ENCODE measurements at regions not wholly inside any gene's neighbourhood (a gene's known extent, or its start where the extent isn't known, plus 50 kb on each side); places are given as distances from the start of the nearest gene placed in this dataset.

DNA sequence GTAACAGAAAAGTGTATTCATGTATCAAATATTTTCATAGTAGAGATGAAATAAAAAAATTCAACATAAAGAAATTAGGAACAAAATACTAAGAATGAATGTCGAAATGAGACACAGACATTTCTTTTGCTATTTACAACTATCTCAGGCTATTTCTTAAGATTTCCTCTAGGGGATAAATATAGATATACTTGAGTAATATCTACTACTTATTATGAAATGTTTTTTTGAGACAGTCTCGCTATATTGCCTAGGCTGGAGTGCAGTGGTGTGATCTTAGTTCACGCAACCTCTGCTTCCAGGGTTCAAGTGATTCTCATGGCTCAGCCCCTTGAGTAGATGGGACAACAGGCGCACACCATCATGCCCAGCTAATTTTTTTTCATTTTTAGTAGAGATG lies 326.1 kb downstream of the RNF144A start:
- DNase-seq, result no peak
- Histone ChIP-seq H3K27ac (ENCODE audit: low read length) (no peak overlapping the region), H3K4me3 (ENCODE audit: low read length) (no peak overlapping the region), H3K36me3 (ENCODE audit: control insufficient read depth, insufficient read depth, low read length) (no peaks in the 10 kb centered on the region), H3K9me3 (replicated peaks; ENCODE audit: control insufficient read depth, low read depth, low read length) (no peaks in the 10 kb centered on the region), H3K4me1 (ENCODE audit: control insufficient read depth, insufficient read depth, low read length) (no peaks in the 10 kb centered on the region), H3K27me3 (ENCODE audit: control insufficient read depth, insufficient read depth, low read length) (no peaks in the 10 kb centered on the region)
- no CpG with 5 or more reads among the region's 4 CpGs for WGBS (ENCODE audit: insufficient coverage)

- DNase-seq, result no peak
These were observed 339.2 kb downstream of the RNF144A start for GRCh38 chr2:7256377-7256776.

DNA sequence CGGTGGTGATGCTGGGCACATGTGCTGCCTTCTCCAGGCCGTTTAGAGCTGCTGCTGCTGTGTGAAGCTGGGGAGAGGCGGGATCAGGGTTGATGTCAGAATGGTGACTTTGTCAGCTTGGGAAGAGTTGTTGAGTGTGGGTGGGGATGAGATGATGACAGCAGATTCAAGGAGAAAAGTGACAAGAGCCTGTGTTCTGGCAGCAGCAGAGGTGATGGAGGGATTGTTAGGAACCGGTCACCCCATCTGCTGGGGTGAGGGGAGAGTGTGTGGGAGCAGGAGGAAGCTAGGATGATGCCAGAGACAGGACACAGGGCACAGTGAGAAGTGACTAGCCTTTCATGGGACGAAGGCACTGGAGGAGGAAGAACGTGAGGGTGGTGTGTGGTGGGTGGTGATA lies 345.5 kb downstream of the RNF144A start:
- H3K27ac ChIP-seq (ENCODE audit: low read length), result no peak overlapping the region
- no peak overlapping the region for H3K4me3 ChIP-seq (ENCODE audit: low read length)
- 66% methylated on average over 5 of the region's 6 CpGs for WGBS (ENCODE audit: insufficient coverage)
- no peaks in the 10 kb centered on the region for H3K9me3 ChIP-seq (replicated peaks; ENCODE audit: control insufficient read depth, low read depth, low read length)
- no peaks in the 10 kb centered on the region for H3K27me3 ChIP-seq (ENCODE audit: control insufficient read depth, insufficient read depth, low read length)
- no peaks in the 10 kb centered on the region for H3K4me1 ChIP-seq (ENCODE audit: control insufficient read depth, insufficient read depth, low read length)
- no peak for DNase-seq
- no peaks in the 10 kb centered on the region for H3K36me3 ChIP-seq (ENCODE audit: control insufficient read depth, insufficient read depth, low read length)

More at GRCh38 chr2:7256377-7256776, 339.2 kb downstream of the RNF144A start:
- Histone ChIP-seq H3K27me3 (ENCODE audit: control insufficient read depth, insufficient read depth, low read length) (no peaks in the 10 kb centered on the region), H3K36me3 (ENCODE audit: control insufficient read depth, insufficient read depth, low read length) (no peaks in the 10 kb centered on the region), H3K9me3 (replicated peaks; ENCODE audit: control insufficient read depth, low read depth, low read length) (no peaks in the 10 kb centered on the region), H3K4me3 (ENCODE audit: low read length) (no peak overlapping the region), H3K4me1 (ENCODE audit: control insufficient read depth, insufficient read depth, low read length) (no peaks in the 10 kb centered on the region), H3K27ac (ENCODE audit: low read length) (no peak overlapping the region)
- no CpG with 5 or more reads among the region's 5 CpGs for WGBS (ENCODE audit: insufficient coverage)

- H3K4me1 ChIP-seq (ENCODE audit: control insufficient read depth, insufficient read depth, low read length), result no peaks in the 10 kb centered on the region
- WGBS (ENCODE audit: insufficient coverage), result 93% methylated on average over 8 of the region's 8 CpGs
- no peak for DNase-seq
These were observed 347.6 kb downstream of the RNF144A start for GRCh38 chr2:7264791-7265190.

DNA sequence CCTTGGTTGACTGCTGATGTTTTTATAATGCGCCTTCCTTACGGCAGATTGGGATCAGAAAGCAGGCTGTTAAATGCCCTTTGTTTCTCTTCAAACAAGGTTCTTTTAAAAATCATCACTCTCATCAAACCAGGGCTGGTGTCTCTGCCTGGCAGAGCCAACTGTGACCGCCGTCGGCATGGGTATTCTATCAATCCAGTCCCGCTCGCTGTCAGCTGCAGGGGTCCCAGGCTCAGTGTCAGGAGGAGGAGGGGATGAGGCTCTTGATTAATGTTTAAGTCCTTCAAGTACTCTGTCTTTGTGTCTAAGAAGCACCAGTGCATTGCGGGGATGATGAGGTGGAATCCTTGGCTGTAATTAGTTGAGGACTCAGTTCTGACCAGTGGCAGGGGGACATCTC lies 348.1 kb downstream of the RNF144A start:
- Histone ChIP-seq H3K27me3 (ENCODE audit: control insufficient read depth, insufficient read depth, low read length) (no peaks in the 10 kb centered on the region), H3K36me3 (ENCODE audit: control insufficient read depth, insufficient read depth, low read length) (no peaks in the 10 kb centered on the region), H3K4me3 (ENCODE audit: low read length) (no peak overlapping the region), H3K9me3 (replicated peaks; ENCODE audit: control insufficient read depth, low read depth, low read length) (no peaks in the 10 kb centered on the region), H3K4me1 (ENCODE audit: control insufficient read depth, insufficient read depth, low read length) (no peaks in the 10 kb centered on the region), H3K27ac (ENCODE audit: low read length) (no peak overlapping the region)
- no peak for DNase-seq
- 89% methylated on average over 3 of the region's 8 CpGs for WGBS (ENCODE audit: insufficient coverage)

More at GRCh38 chr2:7264791-7265190, 347.6 kb downstream of the RNF144A start:
- no peak overlapping the region for H3K4me3 ChIP-seq (ENCODE audit: low read length)
- no peaks in the 10 kb centered on the region for H3K36me3 ChIP-seq (ENCODE audit: control insufficient read depth, insufficient read depth, low read length)
- no peak overlapping the region for H3K27ac ChIP-seq (ENCODE audit: low read length)
- H3K9me3 ChIP-seq (replicated peaks; ENCODE audit: control insufficient read depth, low read depth, low read length), result no peaks in the 10 kb centered on the region
- H3K27me3 ChIP-seq (ENCODE audit: control insufficient read depth, insufficient read depth, low read length), result no peaks in the 10 kb centered on the region

- no peaks in the 10 kb centered on the region for H3K4me1 ChIP-seq (ENCODE audit: control insufficient read depth, insufficient read depth, low read length)
- no peaks in the 10 kb centered on the region for H3K27me3 ChIP-seq (ENCODE audit: control insufficient read depth, insufficient read depth, low read length)
- 98% methylated on average over 8 of the region's 8 CpGs for WGBS (ENCODE audit: insufficient coverage)
- H3K9me3 ChIP-seq (replicated peaks; ENCODE audit: control insufficient read depth, low read depth, low read length), result no peaks in the 10 kb centered on the region
- no peak overlapping the region for H3K4me3 ChIP-seq (ENCODE audit: low read length)
- no peak for DNase-seq
- H3K36me3 ChIP-seq (ENCODE audit: control insufficient read depth, insufficient read depth, low read length), result no peaks in the 10 kb centered on the region
- no peak overlapping the region for H3K27ac ChIP-seq (ENCODE audit: low read length)
These were observed 352.0 kb downstream of the RNF144A start for GRCh38 chr2:7269106-7269643.

GRCh38 chr2:7270011-7270431 lies 352.8 kb downstream of the RNF144A start:
- H3K9me3 ChIP-seq (replicated peaks; ENCODE audit: control insufficient read depth, low read depth, low read length), result no peaks in the 10 kb centered on the region
- no peaks in the 10 kb centered on the region for H3K36me3 ChIP-seq (ENCODE audit: control insufficient read depth, insufficient read depth, low read length)
- H3K27ac ChIP-seq (ENCODE audit: low read length), result no peak overlapping the region
- no peaks in the 10 kb centered on the region for H3K27me3 ChIP-seq (ENCODE audit: control insufficient read depth, insufficient read depth, low read length)
- WGBS (ENCODE audit: insufficient coverage), result 48% methylated on average over 2 of the region's 7 CpGs
- H3K4me3 ChIP-seq (ENCODE audit: low read length), result no peak overlapping the region
- peak; percentile 8 for DNase-seq
- no peaks in the 10 kb centered on the region for H3K4me1 ChIP-seq (ENCODE audit: control insufficient read depth, insufficient read depth, low read length)

DNA sequence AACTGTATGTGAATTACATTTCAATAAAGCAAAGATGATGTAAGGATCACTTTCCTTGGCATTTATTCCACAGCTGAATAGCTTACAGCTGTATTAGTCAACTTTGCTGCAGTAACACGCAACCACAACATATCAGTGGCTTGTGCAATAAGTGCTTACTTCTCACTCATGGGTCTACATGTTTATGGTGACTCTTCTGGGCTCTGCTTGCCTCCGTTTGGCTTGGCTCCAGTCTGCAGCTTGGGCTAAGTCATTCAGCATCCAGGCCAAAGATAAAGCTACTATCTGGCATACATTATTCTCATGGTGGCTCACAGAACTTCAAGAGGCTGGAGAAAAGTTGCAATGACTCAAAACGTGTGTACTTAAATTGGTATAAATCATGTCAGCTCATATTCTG lies 355.0 kb downstream of the RNF144A start:
- no peak for DNase-seq
- Histone ChIP-seq H3K4me3 (ENCODE audit: low read length) (no peak overlapping the region), H3K27ac (ENCODE audit: low read length) (no peak overlapping the region), H3K4me1 (ENCODE audit: control insufficient read depth, insufficient read depth, low read length) (no peaks in the 10 kb centered on the region), H3K9me3 (replicated peaks; ENCODE audit: control insufficient read depth, low read depth, low read length) (no peaks in the 10 kb centered on the region), H3K36me3 (ENCODE audit: control insufficient read depth, insufficient read depth, low read length) (no peaks in the 10 kb centered on the region), H3K27me3 (ENCODE audit: control insufficient read depth, insufficient read depth, low read length) (no peaks in the 10 kb centered on the region)
- 38% methylated on average over 1 of the region's 3 CpGs for WGBS (ENCODE audit: insufficient coverage)

- DNase-seq, result no peak
- peaks cover 6% of the 10 kb centered on the region for H3K4me1 ChIP-seq (ENCODE audit: control insufficient read depth, insufficient read depth, low read length)
- no peaks in the 10 kb centered on the region for H3K9me3 ChIP-seq (replicated peaks; ENCODE audit: control insufficient read depth, low read depth, low read length)
- H3K27me3 ChIP-seq (ENCODE audit: control insufficient read depth, insufficient read depth, low read length), result no peaks in the 10 kb centered on the region
- no peaks in the 10 kb centered on the region for H3K36me3 ChIP-seq (ENCODE audit: control insufficient read depth, insufficient read depth, low read length)
- H3K4me3 ChIP-seq (ENCODE audit: low read length), result no peak overlapping the region
- no peak overlapping the region for H3K27ac ChIP-seq (ENCODE audit: low read length)
These were observed 361.8 kb downstream of the RNF144A start for GRCh38 chr2:7278984-7279383.

DNA sequence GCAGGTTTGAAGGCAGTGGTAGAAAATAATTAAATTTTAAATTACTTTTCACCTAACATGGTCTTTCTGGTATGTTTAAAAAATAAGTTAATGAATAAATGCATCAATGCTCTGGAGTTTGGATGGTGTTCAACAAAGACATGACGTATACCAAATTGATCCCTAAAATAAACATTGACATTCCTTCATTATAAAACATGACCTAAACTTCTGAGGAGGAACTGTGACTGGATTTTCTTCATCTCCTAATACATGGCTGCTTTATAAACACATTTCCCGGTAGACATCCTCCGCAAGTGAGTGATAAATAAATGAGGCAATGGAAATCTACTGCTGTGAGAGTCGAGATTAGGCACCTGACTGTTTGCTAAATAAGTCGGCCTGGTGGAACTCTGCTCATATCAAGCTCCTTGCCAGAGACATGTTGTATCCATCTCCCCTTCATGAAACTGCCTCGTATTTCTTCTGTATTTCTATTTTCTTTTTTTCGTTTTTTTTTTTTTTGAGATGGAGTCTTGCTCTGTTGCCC lies 362.3 kb downstream of the RNF144A start:
- WGBS (ENCODE audit: insufficient coverage), result no CpG with 5 or more reads among the region's 7 CpGs
- DNase-seq, result no peak

GRCh38 chr2:7280790-7281189 lies 363.6 kb downstream of the RNF144A start:
- no peaks in the 10 kb centered on the region for H3K9me3 ChIP-seq (replicated peaks; ENCODE audit: control insufficient read depth, low read depth, low read length)
- no CpG with 5 or more reads among the region's 3 CpGs for WGBS (ENCODE audit: insufficient coverage)
- H3K27me3 ChIP-seq (ENCODE audit: control insufficient read depth, insufficient read depth, low read length), result no peaks in the 10 kb centered on the region
- H3K27ac ChIP-seq (ENCODE audit: low read length), result no peak overlapping the region
- H3K4me3 ChIP-seq (ENCODE audit: low read length), result no peak overlapping the region
- no peaks in the 10 kb centered on the region for H3K36me3 ChIP-seq (ENCODE audit: control insufficient read depth, insufficient read depth, low read length)
- DNase-seq, result no peak
- peaks cover 6% of the 10 kb centered on the region for H3K4me1 ChIP-seq (ENCODE audit: control insufficient read depth, insufficient read depth, low read length)

More for the DNA sequence above, 362.3 kb downstream of the RNF144A start:
- no peaks in the 10 kb centered on the region for H3K36me3 ChIP-seq (ENCODE audit: control insufficient read depth, insufficient read depth, low read length)
- H3K9me3 ChIP-seq (replicated peaks; ENCODE audit: control insufficient read depth, low read depth, low read length), result no peaks in the 10 kb centered on the region
- H3K4me1 ChIP-seq (ENCODE audit: control insufficient read depth, insufficient read depth, low read length), result peaks cover 6% of the 10 kb centered on the region
- H3K4me3 ChIP-seq (ENCODE audit: low read length), result no peak overlapping the region
- no peak overlapping the region for H3K27ac ChIP-seq (ENCODE audit: low read length)
- no peaks in the 10 kb centered on the region for H3K27me3 ChIP-seq (ENCODE audit: control insufficient read depth, insufficient read depth, low read length)

Data from muscle of leg (tissue), 3 donors.